GM13977 (cell line): ENCODE measurements at regions not wholly inside any gene's neighbourhood (a gene's known extent, or its start where the extent isn't known, plus 50 kb on each side); places are given as distances from the start of the nearest gene placed in this dataset.

Experiments used
- DNase-seq: peaks from one replicate; pipeline ENCODE4 v3.0.0; 2012; ENCODE audit warnings: low spot score
- in situ Hi-C: fragments of 300-500 bp; cut with MboI; formaldehyde crosslinking; loops from one replicate; pipeline ENCODE4 v1.12.0; 2022; ENCODE audit warnings: low sequenced_read_pairs, low pct_unique_long_range_greater_than_20kb, mixed read lengths, inconsistent platforms; ENCODE audit not compliant: unreplicated experiment
- TF ChIP-seq, protein P1 (sequence below): IDR thresholded peaks from 2 replicates; pipeline ENCODE4 v1.5.1; 2012; ENCODE audit warnings: mild to moderate bottlenecking, control low read depth; ENCODE audit not compliant: insufficient read depth; ENCODE audit errors: extremely low read depth, missing control alignments

DNA sequence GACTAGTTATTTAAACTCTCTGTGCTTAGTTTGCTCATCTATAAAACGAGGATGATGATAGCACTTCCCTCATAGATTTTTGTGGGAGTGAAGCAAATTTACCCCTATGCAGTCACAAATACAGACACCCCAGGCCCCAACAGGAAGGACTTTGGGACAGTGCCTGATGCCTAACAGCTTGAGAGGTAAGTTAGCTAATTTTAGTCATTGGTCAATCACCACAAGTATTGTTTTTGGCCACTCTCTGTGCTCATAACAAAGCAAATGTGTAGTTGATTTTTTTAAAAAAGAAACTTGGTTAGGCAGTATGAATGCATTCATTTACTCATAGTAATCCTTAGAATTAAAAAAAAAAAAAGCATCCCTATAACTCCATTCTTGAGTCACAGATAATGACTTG lies 1590.7 kb upstream of the TENM3 start:
- TF ChIP-seq, protein P1, sequence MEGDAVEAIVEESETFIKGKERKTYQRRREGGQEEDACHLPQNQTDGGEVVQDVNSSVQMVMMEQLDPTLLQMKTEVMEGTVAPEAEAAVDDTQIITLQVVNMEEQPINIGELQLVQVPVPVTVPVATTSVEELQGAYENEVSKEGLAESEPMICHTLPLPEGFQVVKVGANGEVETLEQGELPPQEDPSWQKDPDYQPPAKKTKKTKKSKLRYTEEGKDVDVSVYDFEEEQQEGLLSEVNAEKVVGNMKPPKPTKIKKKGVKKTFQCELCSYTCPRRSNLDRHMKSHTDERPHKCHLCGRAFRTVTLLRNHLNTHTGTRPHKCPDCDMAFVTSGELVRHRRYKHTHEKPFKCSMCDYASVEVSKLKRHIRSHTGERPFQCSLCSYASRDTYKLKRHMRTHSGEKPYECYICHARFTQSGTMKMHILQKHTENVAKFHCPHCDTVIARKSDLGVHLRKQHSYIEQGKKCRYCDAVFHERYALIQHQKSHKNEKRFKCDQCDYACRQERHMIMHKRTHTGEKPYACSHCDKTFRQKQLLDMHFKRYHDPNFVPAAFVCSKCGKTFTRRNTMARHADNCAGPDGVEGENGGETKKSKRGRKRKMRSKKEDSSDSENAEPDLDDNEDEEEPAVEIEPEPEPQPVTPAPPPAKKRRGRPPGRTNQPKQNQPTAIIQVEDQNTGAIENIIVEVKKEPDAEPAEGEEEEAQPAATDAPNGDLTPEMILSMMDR, result no peak
- no peak for DNase-seq
- in situ Hi-C loops, result no loop called here

DNA sequence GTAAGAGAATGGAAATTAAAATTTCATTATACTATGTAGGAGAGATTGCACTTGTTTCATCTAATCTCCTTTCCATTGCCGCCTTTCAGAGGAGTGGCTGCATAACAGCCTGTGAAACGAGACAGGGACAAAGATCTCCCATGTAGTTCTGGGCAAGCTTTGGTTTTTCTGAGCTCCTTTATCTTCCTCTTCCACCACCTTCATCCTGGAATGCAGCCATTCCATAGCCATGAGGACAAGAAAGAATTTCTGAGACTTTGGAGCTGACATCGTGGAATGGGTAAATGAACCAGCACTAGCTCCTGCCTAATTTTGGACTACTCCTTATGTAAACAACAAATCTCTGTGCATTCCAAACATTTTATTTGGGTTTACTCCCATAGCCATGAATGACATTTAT lies 1587.3 kb upstream of the TENM3 start:
- no peak for DNase-seq
- in situ Hi-C loops, result no loop called here
- TF ChIP-seq, protein P1, result no peak

DNA sequence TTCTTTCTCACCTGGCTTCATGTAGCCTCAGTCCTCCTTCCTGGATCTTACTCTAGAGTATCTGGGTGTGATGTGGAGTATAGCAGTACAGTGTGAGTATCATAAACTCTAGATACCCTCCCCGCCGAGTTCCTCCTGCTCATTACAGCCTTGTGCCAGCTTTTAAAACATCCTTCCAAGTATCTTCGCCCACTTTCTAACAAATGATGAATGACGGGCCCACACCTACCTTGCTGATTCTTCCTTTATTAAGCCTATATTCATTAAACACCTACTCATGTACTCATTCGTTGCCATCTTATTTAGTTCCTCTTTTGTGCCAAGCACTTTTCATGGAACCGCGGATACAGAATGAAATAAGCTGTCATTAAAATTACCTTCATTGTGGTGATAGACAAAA lies 1585.3 kb upstream of the TENM3 start:
- in situ Hi-C loops, result no loop called here
- TF ChIP-seq, protein P1, result no peak
- DNase-seq, result no peak

DNA sequence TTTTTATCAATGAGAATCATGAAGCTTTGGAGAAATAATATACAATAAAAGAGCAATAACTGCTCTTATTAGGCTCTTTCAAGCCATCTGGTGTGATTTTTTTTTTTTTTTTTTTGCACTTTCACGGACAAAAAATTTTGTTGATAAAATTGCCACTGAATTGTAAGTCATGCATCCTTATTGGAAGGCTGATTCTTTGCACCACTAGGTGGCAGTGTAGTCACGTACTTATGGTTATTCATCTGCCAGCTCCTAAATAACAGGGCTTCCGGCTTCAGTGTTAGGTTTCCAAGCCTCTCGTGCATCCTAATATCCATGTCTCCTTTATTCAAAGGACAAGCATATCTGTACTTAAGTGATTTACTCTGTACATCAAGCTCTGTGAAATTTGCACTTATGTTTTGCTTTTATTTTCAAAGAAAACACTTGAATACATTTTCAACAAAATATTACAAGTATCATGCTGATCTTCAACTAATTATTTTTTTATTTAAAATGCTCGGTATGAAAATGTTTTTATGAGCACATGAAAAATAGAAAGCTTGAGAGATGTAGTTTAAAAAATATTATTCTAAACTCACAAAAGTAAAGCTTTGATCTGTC lies 1578.3 kb upstream of the TENM3 start:
- peak; percentile 42 for DNase-seq
- in situ Hi-C loops, result no loop called here
- TF ChIP-seq, protein P1, result peak; percentile 80

DNA sequence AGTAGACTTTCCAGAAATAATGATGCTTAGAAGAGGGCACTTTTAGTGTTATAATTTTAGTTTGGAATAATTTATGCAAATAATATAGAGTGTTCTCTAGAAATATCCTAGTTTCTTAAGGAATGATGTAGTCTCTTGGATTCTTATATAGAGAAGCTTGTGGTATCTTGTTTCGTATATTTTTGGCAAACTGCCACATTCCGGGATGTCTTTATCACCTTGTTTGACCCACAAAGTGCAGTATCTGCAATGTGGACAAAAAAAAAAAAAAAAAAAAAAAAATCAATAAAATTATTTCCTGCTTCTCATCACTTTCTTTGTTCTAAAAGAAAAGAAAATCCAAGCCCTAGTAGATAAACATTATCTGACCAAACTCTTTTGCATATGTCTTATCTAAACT lies 1577.7 kb upstream of the TENM3 start:
- TF ChIP-seq, protein P1, result no peak
- DNase-seq, result no peak
- in situ Hi-C loops, result no loop called here

DNA sequence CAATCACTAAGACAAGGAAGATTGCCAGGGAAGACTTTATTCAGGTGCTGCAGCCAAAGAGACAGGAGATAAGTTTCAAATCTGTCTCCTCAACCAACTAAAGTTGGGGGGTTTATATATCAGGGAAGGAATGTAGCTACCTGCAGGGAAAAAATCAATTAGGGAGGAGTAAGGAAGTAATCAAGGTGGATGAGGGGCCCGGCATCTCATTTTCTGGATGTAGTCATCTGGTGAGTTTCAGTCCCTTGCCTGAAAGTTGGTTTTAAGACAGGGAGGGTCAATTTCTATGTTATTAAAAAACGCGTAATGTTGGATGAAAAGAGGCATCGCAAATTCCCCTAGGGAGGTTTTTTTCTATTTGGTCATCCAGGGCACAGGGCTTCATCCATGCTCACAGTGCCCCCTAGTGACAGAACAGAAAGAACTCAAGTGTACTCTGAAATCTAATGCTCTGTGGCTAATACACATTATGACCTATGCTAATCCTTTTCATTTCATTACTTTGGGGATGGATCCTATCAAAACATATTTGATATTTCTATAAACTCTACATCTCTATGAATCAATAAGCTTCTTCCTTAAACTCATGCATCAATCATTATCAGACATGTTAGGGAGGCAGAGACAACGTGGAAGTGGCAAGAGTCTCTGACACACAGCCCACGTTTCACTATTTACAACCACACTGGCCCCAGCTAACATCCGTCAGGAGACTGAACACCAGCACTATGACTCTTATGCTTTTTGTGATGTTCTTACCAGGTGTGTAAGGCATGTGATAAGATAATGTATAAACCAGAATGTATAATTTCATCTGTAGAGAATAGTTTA lies 1577.0 kb upstream of the TENM3 start:
- TF ChIP-seq, protein P1, result peak; percentile 72
- in situ Hi-C loops, result no loop called here
- peak; percentile 36 for DNase-seq
